K562 (cell line): ENCODE measurements at regions not wholly inside any gene's neighbourhood (a gene's known extent, or its start where the extent isn't known, plus 50 kb on each side); places are given as distances from the start of the nearest gene placed in this dataset.

Experiments
- ATAC-seq: fragments of 200-7000 bp; cut with Tn5 transposase; 3 replicates; pipeline ENCODE4 v1.9.1; 2020; ENCODE audit warnings: moderate library complexity
- BruUV-seq: library from RNA; stranded (reverse); fragments of 400-500 nt; replicated peaks from 2 replicates; lab custom pipeline; 2021; lab: Mats Ljungman, UMichigan
- CTCF ChIA-PET: fragments of 300-600 bp; formaldehyde crosslinking; extraction: SDS; loops from one replicate; lab custom pipeline; 2021; ENCODE audit warnings: low intra/inter-chr PET ratio; lab: Yijun Ruan, JAX
- POLR2A ChIA-PET: fragments of 300-600, 350-650 bp; sonication (Branson Sonifier 250); formaldehyde crosslinking; extraction: SDS; loops from one replicate; lab custom pipeline; 2021; ENCODE audit warnings: antibody characterized with exemption, inconsistent platforms; lab: Yijun Ruan, JAX
- DNase-seq, 4 experiments: peaks; one replicate each; pipeline versions ENCODE4 v3.0.0 to v3.0.0-alpha.2; 2011 to 2018; ENCODE audit warnings: low spot score in 3 of 4, mixed read lengths in 3 of 4; ENCODE audit errors: extremely low read depth in 1 of 4
- FAIRE-seq: peaks from 2 replicates; lab custom pipeline; 2011; peaks lifted over from hg19 to GRCh38; lab: Jason Lieb, UNC
- H2AFZ ChIP-seq: 2 replicates; pipeline ENCODE4 v1.6.0; 2011; ENCODE audit warnings: low read depth, low read length, control low read depth, inconsistent platforms
- H3K27ac ChIP-seq: fragments of 200-600 bp; 3 replicates; pipeline ENCODE4 v1.8.0; 2011; ENCODE audit warnings: low read depth, mild to moderate bottlenecking, control low read depth, inconsistent platforms, low read length, moderate library complexity, mixed read lengths; ENCODE audit errors: extremely low read depth
- H3K27me3 ChIP-seq, 2 experiments: fragments of 300-600 bp in 1 of 2; 2 replicates in 1 of 2; 3 replicates in 1 of 2; pipeline versions ENCODE4 v1.6.0 to v1.8.0; 2011; ENCODE audit warnings: inconsistent platforms in 2 of 2, low read length in 2 of 2, mild to moderate bottlenecking in 1 of 2, mixed read lengths in 1 of 2, moderate library complexity in 1 of 2; ENCODE audit not compliant: control insufficient read depth in 2 of 2, insufficient read depth in 2 of 2
- H3K36me3 ChIP-seq: fragments of 300-600 bp; 3 replicates; pipeline ENCODE4 v1.8.0; 2011; ENCODE audit warnings: mild to moderate bottlenecking, low read length, inconsistent platforms; ENCODE audit not compliant: control insufficient read depth, insufficient read depth
- H3K4me1 ChIP-seq, 2 experiments: fragments of 200-600 bp in 1 of 2; replicated peaks in 1 of 2; 2 replicates in 1 of 2; 3 replicates in 1 of 2; pipeline versions ENCODE4 v1.5.1 to v1.8.0; 2011; ENCODE audit warnings: inconsistent platforms in 2 of 2, low read length in 2 of 2, mild to moderate bottlenecking in 1 of 2, mixed read lengths in 1 of 2, moderate library complexity in 1 of 2; ENCODE audit not compliant: control insufficient read depth in 2 of 2, insufficient read depth in 2 of 2
- H3K4me2 ChIP-seq: 2 replicates; pipeline ENCODE4 v1.6.1; 2011; ENCODE audit warnings: low read length, control low read depth, inconsistent platforms, mixed read lengths; ENCODE audit not compliant: insufficient read depth
- H3K4me3 ChIP-seq: fragments of 200-600 bp; sonication (generic), shearing (Covaris generic); 2 replicates; pipeline ENCODE4 v1.5.1; 2016; ENCODE audit warnings: control low read depth, inconsistent platforms
- H3K79me2 ChIP-seq: fragments of 200-600 bp; 3 replicates; pipeline ENCODE4 v1.8.0; 2011; ENCODE audit warnings: low read length, inconsistent platforms; ENCODE audit not compliant: control insufficient read depth, insufficient read depth
- H3K9ac ChIP-seq, 2 experiments: 2 replicates each; pipeline versions ENCODE4 v1.6.0 to v1.6.1; 2011; ENCODE audit warnings: low read depth in 2 of 2, low read length in 2 of 2, control low read depth in 1 of 2, inconsistent platforms in 1 of 2, mild to moderate bottlenecking in 1 of 2, mixed read lengths in 1 of 2; ENCODE audit not compliant: insufficient read depth in 1 of 2
- H3K9me1 ChIP-seq: one replicate; pipeline ENCODE4 v1.6.0; 2011; ENCODE audit warnings: inconsistent platforms, mild to moderate bottlenecking, low read length, moderate library complexity; ENCODE audit not compliant: control insufficient read depth, insufficient read depth
- H3K9me3 ChIP-seq: replicated peaks from 2 replicates; pipeline ENCODE4 v1.5.1; 2011; ENCODE audit warnings: low read depth, low read length, inconsistent platforms; ENCODE audit not compliant: control insufficient read depth, insufficient read depth
- H4K20me1 ChIP-seq: replicated peaks from 2 replicates; pipeline ENCODE4 v1.6.1; 2011; ENCODE audit warnings: low read length, inconsistent platforms, mixed read lengths; ENCODE audit not compliant: control insufficient read depth, insufficient read depth
- E2F6 ChIP-seq, 2 experiments: IDR thresholded peaks; 2 replicates each; pipeline ENCODE4 v1.6.1; 2011; ENCODE audit warnings: borderline replicate concordance in 1 of 2, control low read depth in 1 of 2, low read depth in 1 of 2, low read length in 1 of 2, mild to moderate bottlenecking in 1 of 2, mixed read lengths in 1 of 2, moderate library complexity in 1 of 2; ENCODE audit not compliant: insufficient read depth in 1 of 2, insufficient read length in 1 of 2, poor library complexity in 1 of 2, severe bottlenecking in 1 of 2; ENCODE audit errors: extremely low read depth in 1 of 2
- EGR1 ChIP-seq: fragments of 450-650 bp; conservative IDR thresholded peaks from 2 replicates; pipeline ENCODE4 v1.6.1; 2017; ENCODE audit warnings: mild to moderate bottlenecking
- EP400 ChIP-seq: fragments of 450-650 bp; IDR thresholded peaks from 2 replicates; pipeline ENCODE4 v1.6.1; 2017; ENCODE audit warnings: antibody characterized with exemption, mild to moderate bottlenecking, moderate library complexity
- HMBOX1 ChIP-seq: sonication (generic); IDR thresholded peaks from 2 replicates; pipeline ENCODE4 v1.6.1; 2016
- MTA3 ChIP-seq: fragments of 450-650 bp; formaldehyde crosslinking; IDR thresholded peaks from 2 replicates; pipeline ENCODE4 v1.6.1; 2017; ENCODE audit warnings: mild to moderate bottlenecking, borderline replicate concordance
- ZNF507 ChIP-seq: conservative IDR thresholded peaks from 2 replicates; pipeline ENCODE4 v1.6.1; 2017; ENCODE audit warnings: missing genetic modification characterization, missing compliant biosample characterization
- WGBS: fragments of 100-300 bp; shearing (Covaris generic); methylation state at CpG from one replicate; pipeline ENCODE4 v1.1.6; 2016; ENCODE audit warnings: low coverage, mixed read lengths; ENCODE audit not compliant: insufficient coverage; ENCODE audit errors: missing lambda C conversion rate; 5-methylcytosine and 5-hydroxymethylcytosine counted together
- in situ Hi-C: fragments of 300-500 bp; cut with MboI; formaldehyde crosslinking; loops from 4 replicates; pipeline ENCODE4 v1.15.0; 2018; ENCODE audit warnings: inconsistent platforms, mixed read lengths
- intact Hi-C: fragments of 100-400 bp; cut with micrococcal nuclease; formaldehyde crosslinking; loops from 2 replicates; pipeline ENCODE4 v1.14.2; 2022

GRCh38 chr18:3346487-3346886 is 84.6 kb downstream of the MYL12B start:
- ChIA-PET CTCF (no interaction called here), POLR2A (interaction anchor here (0.8 to 2.0 kb wide), 3 partner anchors 13 to 24 kb away, joined by 3 to 5 read pairs (median 3); no protein-coding TSS in a partner anchor)
- peak overlapping the region; percentile 56 for H2AFZ ChIP-seq
- no TSS peak for BruUV-seq
- no peaks in the 10 kb centered on the region for H4K20me1 ChIP-seq
- DNase-seq (peak in 1 of 4 experiments; percentile 28), FAIRE-seq (peak; percentile 49), ATAC-seq (no peak)
- in situ Hi-C loops = no loop called here
- TF ChIP-seq ZNF507 (no peak), HMBOX1 (peak; percentile 28; the same call in 1 of the 2 replicates), MTA3 (no peak), E2F6 (IDR thresholded peaks at IDR 0.05; ENCODE audit: borderline replicate concordance in 1 of 2, extremely low read depth in 1 of 2, insufficient read depth in 1 of 2, insufficient read length in 1 of 2, low read depth in 1 of 2, low read length in 1 of 2, poor library complexity in 1 of 2, severe bottlenecking in 1 of 2) (no peak), EGR1 (peak; percentile 90), EP400 (no peak)
- no peaks in the 10 kb centered on the region for H3K27me3 ChIP-seq
- H3K9ac ChIP-seq = no peak overlapping the region
- H3K9me3 ChIP-seq = no peaks in the 10 kb centered on the region
- WGBS = 5% methylated on average over 7 of the region's 7 CpGs
- no peaks in the 10 kb centered on the region for H3K36me3 ChIP-seq
- intact Hi-C loops = no loop called here
- H3K4me3 ChIP-seq = no peak overlapping the region
- no peak overlapping the region for H3K27ac ChIP-seq
- peak overlapping the region; percentile 14; the same call in 1 of the 2 replicates for H3K4me2 ChIP-seq
- no peaks in the 10 kb centered on the region for H3K9me1 ChIP-seq
- H3K4me1 ChIP-seq = peaks cover 0 to 8% of the 10 kb centered on the region in 2 experiments; a peak in 1 of 5 replicates
- H3K79me2 ChIP-seq = no peaks in the 10 kb centered on the region
